Effector memory CD8-positive, alpha-beta T cell (primary cell): ENCODE measurements at regions not wholly inside any gene's neighbourhood (a gene's known extent, or its start where the extent isn't known, plus 50 kb on each side); places are given as distances from the start of the nearest gene placed in this dataset.

ENCODE experiments used
- ATAC-seq: fragments of 150-1000 bp; cut with Tn5 transposase; replicated peaks from 2 replicates; pipeline ENCODE4 v1.10.0; 2021; ENCODE audit warnings: mild to moderate bottlenecking, moderate library complexity
- DNase-seq, 3 experiments: peaks; one replicate each; pipeline ENCODE4 v3.0.0; 2021
- H3K27ac Mint-ChIP-seq, 2 donors: one replicate each; pipeline ENCODE4 v1.8.0; 2022; ENCODE audit warnings: mild to moderate bottlenecking in 2 of 2, mixed read lengths in 2 of 2, moderate library complexity in 2 of 2
- H3K27me3 Mint-ChIP-seq, 2 donors: one replicate each; pipeline ENCODE4 v1.8.0; 2022; ENCODE audit warnings: mixed read lengths in 2 of 2
- H3K36me3 Mint-ChIP-seq: one replicate; pipeline ENCODE4 v1.8.0; 2022; ENCODE audit warnings: mild to moderate bottlenecking, moderate library complexity, mixed read lengths; ENCODE audit not compliant: insufficient read depth
- H3K4me1 Mint-ChIP-seq, 2 donors: one replicate each; pipeline ENCODE4 v1.8.0; 2022; ENCODE audit warnings: low read depth in 2 of 2, mixed read lengths in 2 of 2
- H3K4me3 Mint-ChIP-seq, 2 donors: one replicate each; pipeline ENCODE4 v1.8.0; 2022; ENCODE audit warnings: mild to moderate bottlenecking in 2 of 2, mixed read lengths in 2 of 2, moderate library complexity in 2 of 2
- H3K9me3 Mint-ChIP-seq, 2 donors: one replicate each; pipeline ENCODE4 v1.8.0; 2022; ENCODE audit warnings: mixed read lengths in 2 of 2

GRCh38 chr13:103142151-103142550 lies 75.9 kb upstream of the SLC10A2 start:
- no peaks in the 10 kb centered on the region for H3K36me3 Mint-ChIP-seq
- H3K27ac Mint-ChIP-seq, result no peak overlapping the region
- peaks cover 13 to 15% of the 10 kb centered on the region in 2 donors for H3K9me3 Mint-ChIP-seq
- no peaks in the 10 kb centered on the region for H3K27me3 Mint-ChIP-seq
- no peaks in the 10 kb centered on the region for H3K4me1 Mint-ChIP-seq
- ATAC-seq (no peak), DNase-seq (no peak)
- no peak overlapping the region for H3K4me3 Mint-ChIP-seq

- no peaks in the 10 kb centered on the region for H3K36me3 Mint-ChIP-seq
- no peaks in the 10 kb centered on the region for H3K27me3 Mint-ChIP-seq
- H3K9me3 Mint-ChIP-seq, result peaks cover 13 to 15% of the 10 kb centered on the region in 2 donors
- ATAC-seq (no peak), DNase-seq (no peak)
- H3K27ac Mint-ChIP-seq, result no peak overlapping the region
- no peak overlapping the region for H3K4me3 Mint-ChIP-seq
- H3K4me1 Mint-ChIP-seq, result no peaks in the 10 kb centered on the region
These were observed 73.9 kb upstream of the SLC10A2 start for GRCh38 chr13:103140001-103140671.

GRCh38 chr13:103134271-103134670 lies 68.1 kb upstream of the SLC10A2 start:
- no peak for ATAC-seq
- no peak for DNase-seq
- no peak overlapping the region for H3K4me3 Mint-ChIP-seq
- H3K36me3 Mint-ChIP-seq, result no peaks in the 10 kb centered on the region
- H3K27ac Mint-ChIP-seq, result no peak overlapping the region
- no peaks in the 10 kb centered on the region for H3K4me1 Mint-ChIP-seq
- H3K9me3 Mint-ChIP-seq, result peaks cover 18 to 19% of the 10 kb centered on the region in 2 donors
- H3K27me3 Mint-ChIP-seq, result no peaks in the 10 kb centered on the region

- no peaks in the 10 kb centered on the region for H3K27me3 Mint-ChIP-seq
- no peaks in the 10 kb centered on the region for H3K36me3 Mint-ChIP-seq
- H3K4me1 Mint-ChIP-seq, result no peaks in the 10 kb centered on the region
- no peak overlapping the region for H3K4me3 Mint-ChIP-seq
- DNase-seq, result no peak
- ATAC-seq, result no peak
- H3K27ac Mint-ChIP-seq, result no peak overlapping the region
- H3K9me3 Mint-ChIP-seq, result peaks cover 12% of the 10 kb centered on the region in 2 donors
These were observed 67.3 kb upstream of the SLC10A2 start for GRCh38 chr13:103133556-103133955.

- H3K4me1 Mint-ChIP-seq, result no peaks in the 10 kb centered on the region
- no peaks in the 10 kb centered on the region for H3K36me3 Mint-ChIP-seq
- peaks cover 7 to 9% of the 10 kb centered on the region in 2 donors for H3K9me3 Mint-ChIP-seq
- H3K4me3 Mint-ChIP-seq, result no peak overlapping the region
- no peak for DNase-seq
- H3K27me3 Mint-ChIP-seq, result no peaks in the 10 kb centered on the region
- ATAC-seq, result no peak
- H3K27ac Mint-ChIP-seq, result no peak overlapping the region
These were observed 64.5 kb upstream of the SLC10A2 start for GRCh38 chr13:103130681-103131210.

GRCh38 chr13:103130146-103130545 lies 63.9 kb upstream of the SLC10A2 start:
- H3K4me1 Mint-ChIP-seq, result no peaks in the 10 kb centered on the region
- H3K27ac Mint-ChIP-seq, result no peak overlapping the region
- no peaks in the 10 kb centered on the region for H3K36me3 Mint-ChIP-seq
- no peak overlapping the region for H3K4me3 Mint-ChIP-seq
- no peaks in the 10 kb centered on the region for H3K27me3 Mint-ChIP-seq
- peaks cover 7 to 9% of the 10 kb centered on the region in 2 donors for H3K9me3 Mint-ChIP-seq
- ATAC-seq (no peak), DNase-seq (no peak)
